SK-N-SH treated with all-trans-retinoic acid at 6 μM for 48 hours (cell line): ENCODE measurements at regions not wholly inside any gene's neighbourhood (a gene's known extent, or its start where the extent isn't known, plus 50 kb on each side); places are given as distances from the start of the nearest gene placed in this dataset.

Source experiments
- CREB5 ChIP-seq: fragments of 250-450 bp; sonication (Bioruptor Pico); IDR thresholded peaks from 2 replicates; pipeline ENCODE4 v1.5.1; 2020; ENCODE audit warnings: low read depth, mild to moderate bottlenecking, moderate library complexity
- RARB ChIP-seq: fragments of 250-450 bp; sonication (Bioruptor Pico); IDR thresholded peaks from 2 replicates; pipeline ENCODE4 v1.8.0; 2021; ENCODE audit warnings: mild to moderate bottlenecking, moderate library complexity
- SNAI2 ChIP-seq: fragments of 250-450 bp; sonication (Bioruptor Pico); IDR thresholded peaks from 2 replicates; pipeline ENCODE4 v1.5.0; 2020; ENCODE audit warnings: mild to moderate bottlenecking, moderate library complexity

- no peak for TF ChIP-seq CREB5 (CRISPR knock-in tag)
- TF ChIP-seq SNAI2 (CRISPR knock-in tag): no peak
- TF ChIP-seq RARB (CRISPR knock-in tag): no peak
These were observed 838.8 kb downstream of the MAFB start for GRCh38 chr20:39850246-39850645.
